Neuronal stem cell (in vitro differentiated cells): ENCODE measurements at regions not wholly inside any gene's neighbourhood (a gene's known extent, or its start where the extent isn't known, plus 50 kb on each side); places are given as distances from the start of the nearest gene placed in this dataset.

Experiments
- DNase-seq: peaks from one replicate; pipeline ENCODE4 v3.0.0-alpha.2; 2013; ENCODE audit warnings: low spot score
- H2AFZ ChIP-seq: one replicate; pipeline ENCODE4 v1.6.1; 2013; ENCODE audit warnings: mild to moderate bottlenecking, low read length, inconsistent platforms
- H2AK5ac ChIP-seq: 2 replicates; pipeline ENCODE4 v1.6.1; 2013; ENCODE audit warnings: low read depth, mild to moderate bottlenecking, inconsistent platforms, low read length, moderate library complexity, mixed read lengths
- H2BK120ac ChIP-seq: 2 replicates; pipeline ENCODE4 v1.6.1; 2013; ENCODE audit warnings: low read depth, mild to moderate bottlenecking, inconsistent platforms, low read length, moderate library complexity, mixed read lengths
- H2BK12ac ChIP-seq: one replicate; pipeline ENCODE4 v1.6.1; 2013; ENCODE audit warnings: low read length, inconsistent platforms
- H2BK15ac ChIP-seq: 2 replicates; pipeline ENCODE4 v1.6.1; 2013; ENCODE audit warnings: mild to moderate bottlenecking, low read length, inconsistent platforms, mixed read lengths
- H2BK5ac ChIP-seq: one replicate; pipeline ENCODE4 v1.6.1; 2013; ENCODE audit warnings: inconsistent platforms, mild to moderate bottlenecking, low read length, moderate library complexity
- H3K14ac ChIP-seq: one replicate; pipeline ENCODE4 v1.6.1; 2013; ENCODE audit warnings: low read length, inconsistent platforms
- H3K18ac ChIP-seq: 2 replicates; pipeline ENCODE4 v1.6.1; 2013; ENCODE audit warnings: low read length, inconsistent platforms
- H3K23ac ChIP-seq: 2 replicates; pipeline ENCODE4 v1.6.1; 2013; ENCODE audit warnings: low read depth, mild to moderate bottlenecking, mixed read lengths, low read length, inconsistent platforms; ENCODE audit not compliant: poor library complexity
- H3K27ac ChIP-seq: replicated peaks from 3 replicates; pipeline ENCODE4 v1.5.1; 2013; ENCODE audit warnings: low read length, inconsistent platforms
- H3K27me3 ChIP-seq, 3 experiments: 2 replicates each; pipeline ENCODE4 v1.6.1; 2013; ENCODE audit warnings: low read length in 3 of 3, mild to moderate bottlenecking in 2 of 3, inconsistent platforms in 1 of 3, low read depth in 1 of 3, mixed read lengths in 1 of 3, moderate library complexity in 1 of 3; ENCODE audit not compliant: control insufficient read depth in 3 of 3, insufficient read depth in 3 of 3
- H3K36me3 ChIP-seq, 2 donors: replicated peaks in 1 of 2; 2 replicates each; pipeline ENCODE4 v1.6.1; 2013; ENCODE audit warnings: low read length in 2 of 2; ENCODE audit not compliant: control insufficient read depth in 2 of 2, insufficient read depth in 2 of 2
- H3K4ac ChIP-seq: 2 replicates; pipeline ENCODE4 v1.6.1; 2013; ENCODE audit warnings: inconsistent platforms, mild to moderate bottlenecking, low read length, moderate library complexity
- H3K4me1 ChIP-seq, 2 donors: 1 replicate in 1 of 2; 2 replicates in 1 of 2; pipeline ENCODE4 v1.6.1; 2013; ENCODE audit warnings: low read length in 2 of 2, low read depth in 1 of 2; ENCODE audit not compliant: control insufficient read depth in 2 of 2, insufficient read depth in 1 of 2
- H3K4me2 ChIP-seq: one replicate; pipeline ENCODE4 v1.6.1; 2013; ENCODE audit warnings: mild to moderate bottlenecking, low read length, inconsistent platforms; ENCODE audit not compliant: insufficient read depth, poor library complexity, severe bottlenecking
- H3K4me3 ChIP-seq, 2 donors: 2 replicates each; pipeline ENCODE4 v1.5.1; 2013; ENCODE audit warnings: low read length in 2 of 2, mild to moderate bottlenecking in 2 of 2, inconsistent platforms in 1 of 2, moderate library complexity in 1 of 2
- H3K79me1 ChIP-seq: one replicate; pipeline ENCODE4 v1.6.1; 2013; ENCODE audit warnings: low read depth, mild to moderate bottlenecking, inconsistent platforms, low read length, moderate library complexity
- H3K9ac ChIP-seq: one replicate; pipeline ENCODE4 v1.6.1; 2013; ENCODE audit warnings: mild to moderate bottlenecking, low read depth, low read length, inconsistent platforms; ENCODE audit not compliant: poor library complexity
- H3K9me3 ChIP-seq, 2 donors: replicated peaks in 1 of 2; 2 replicates each; pipeline versions ENCODE3 to v1.6.1; 2013; ENCODE audit warnings: low read length in 2 of 2, mild to moderate bottlenecking in 2 of 2, inconsistent platforms in 1 of 2, low read depth in 1 of 2, mixed read lengths in 1 of 2, moderate library complexity in 1 of 2; ENCODE audit not compliant: control insufficient read depth in 2 of 2, insufficient read depth in 1 of 2
- H4K8ac ChIP-seq: one replicate; pipeline ENCODE4 v1.6.1; 2013; ENCODE audit warnings: low read depth, mild to moderate bottlenecking, inconsistent platforms, low read length, moderate library complexity
- H4K91ac ChIP-seq: one replicate; pipeline ENCODE4 v1.6.1; 2013; ENCODE audit warnings: low read length, low read depth, mild to moderate bottlenecking, inconsistent platforms; ENCODE audit not compliant: poor library complexity
- WGBS, 2 donors: extraction: QIAGEN DNeasy Blood & Tissue Kit; methylation state at CpG; one replicate each; pipeline ENCODE4 v1.1.7; 2013; ENCODE audit warnings: missing lambda C conversion rate in 2 of 2, mixed read lengths in 1 of 2; ENCODE audit not compliant: insufficient read length in 2 of 2, insufficient replicate concordance in 1 of 2; ENCODE audit errors: extremely low coverage in 2 of 2; 5-methylcytosine and 5-hydroxymethylcytosine counted together

GRCh38 chr1:194568610-194569009, 1382.2 kb upstream of the B3GALT2 start:
- no peak for DNase-seq
- Histone ChIP-seq H3K27ac (no peak overlapping the region), H3K79me1 (no peaks in the 10 kb centered on the region), H3K23ac (no peak overlapping the region), H4K8ac (no peak overlapping the region), H2AK5ac (no peak overlapping the region), H2BK5ac (no peak overlapping the region), H3K9ac (no peak overlapping the region), H3K27me3 (no peaks in the 10 kb centered on the region), H3K4me2 (no peak overlapping the region), H2BK12ac (no peak overlapping the region), H3K4me1 (no peaks in the 10 kb centered on the region), H3K14ac (no peak overlapping the region), H4K91ac (no peak overlapping the region), H2BK120ac (no peak overlapping the region), H3K4me3 (no peak overlapping the region), H3K36me3 (no peaks in the 10 kb centered on the region), H3K4ac (no peak overlapping the region), H3K18ac (no peak overlapping the region), H2AFZ (no peak overlapping the region), H2BK15ac (no peak overlapping the region), H3K9me3 (no peaks in the 10 kb centered on the region)

GRCh38 chr1:194548071-194548470, 1361.7 kb upstream of the B3GALT2 start:
- no peak overlapping the region for H3K4me2 ChIP-seq
- H3K4me3 ChIP-seq: no peak overlapping the region
- H2BK12ac ChIP-seq: no peak overlapping the region
- no peaks in the 10 kb centered on the region for H3K79me1 ChIP-seq
- no peak overlapping the region for H3K14ac ChIP-seq
- H3K18ac ChIP-seq: no peak overlapping the region
- no peaks in the 10 kb centered on the region for H3K27me3 ChIP-seq
- H3K4me1 ChIP-seq: no peaks in the 10 kb centered on the region
- no peak overlapping the region for H2BK5ac ChIP-seq
- DNase-seq: no peak
- H3K9ac ChIP-seq: no peak overlapping the region
- no peaks in the 10 kb centered on the region for H3K36me3 ChIP-seq
- no peak overlapping the region for H4K91ac ChIP-seq
- no peak overlapping the region for H2BK120ac ChIP-seq
- no peak overlapping the region for H2AFZ ChIP-seq
- H2BK15ac ChIP-seq: no peak overlapping the region
- no peak overlapping the region for H3K4ac ChIP-seq
- H2AK5ac ChIP-seq: no peak overlapping the region
- no peak overlapping the region for H3K27ac ChIP-seq
- no peak overlapping the region for H4K8ac ChIP-seq
- H3K9me3 ChIP-seq: no peaks in the 10 kb centered on the region
- no peak overlapping the region for H3K23ac ChIP-seq

GRCh38 chr1:194544012-194544411, 1357.6 kb upstream of the B3GALT2 start:
- Histone ChIP-seq H3K27me3 (no peaks in the 10 kb centered on the region), H4K91ac (no peak overlapping the region), H4K8ac (no peak overlapping the region), H2BK120ac (no peak overlapping the region), H3K36me3 (no peaks in the 10 kb centered on the region), H2AK5ac (no peak overlapping the region), H3K9ac (no peak overlapping the region), H3K79me1 (no peaks in the 10 kb centered on the region), H2BK15ac (no peak overlapping the region), H3K14ac (no peak overlapping the region), H2BK12ac (no peak overlapping the region), H3K4ac (no peak overlapping the region), H3K9me3 (no peaks in the 10 kb centered on the region), H3K27ac (no peak overlapping the region), H2AFZ (no peak overlapping the region), H2BK5ac (no peak overlapping the region), H3K4me2 (no peak overlapping the region), H3K4me1 (no peaks in the 10 kb centered on the region), H3K18ac (no peak overlapping the region), H3K23ac (no peak overlapping the region), H3K4me3 (no peak overlapping the region)
- WGBS, 2 donors: no CpG with 5 or more reads among the region's 3 CpGs
- DNase-seq: no peak

- no peak overlapping the region for H2BK12ac ChIP-seq
- no peak overlapping the region for H3K27ac ChIP-seq
- H2AFZ ChIP-seq: no peak overlapping the region
- DNase-seq: no peak
- no peaks in the 10 kb centered on the region for H3K27me3 ChIP-seq
- H3K18ac ChIP-seq: no peak overlapping the region
- no CpG with 5 or more reads among the region's 2 CpGs for WGBS, 2 donors
- H3K4me3 ChIP-seq: no peak overlapping the region
- H2AK5ac ChIP-seq: no peak overlapping the region
- no peak overlapping the region for H3K4ac ChIP-seq
- no peaks in the 10 kb centered on the region for H3K79me1 ChIP-seq
- H4K8ac ChIP-seq: no peak overlapping the region
- no peaks in the 10 kb centered on the region for H3K36me3 ChIP-seq
- H2BK5ac ChIP-seq: no peak overlapping the region
- H3K14ac ChIP-seq: no peak overlapping the region
- H3K4me1 ChIP-seq: peaks cover 0 to 1% of the 10 kb centered on the region in 2 donors
- no peak overlapping the region for H2BK120ac ChIP-seq
- no peak overlapping the region for H3K9ac ChIP-seq
- H2BK15ac ChIP-seq: no peak overlapping the region
- H3K9me3 ChIP-seq: no peaks in the 10 kb centered on the region
- no peak overlapping the region for H3K23ac ChIP-seq
- H3K4me2 ChIP-seq: no peak overlapping the region
- no peak overlapping the region for H4K91ac ChIP-seq
Observed at GRCh38 chr1:194538453-194538852, 1352.0 kb upstream of the B3GALT2 start.
